Neural progenitor cell (in vitro differentiated cells): ENCODE measurements at regions not wholly inside any gene's neighbourhood (a gene's known extent, or its start where the extent isn't known, plus 50 kb on each side); places are given as distances from the start of the nearest gene placed in this dataset.

ENCODE experiments used
- EZH2 ChIP-seq: fragments of 200-600 bp; sonication (generic); IDR thresholded peaks from 2 replicates; pipeline ENCODE4 v1.6.1; 2017; ENCODE audit warnings: antibody characterized with exemption, mild to moderate bottlenecking, moderate library complexity
- EZH2phosphoT487 ChIP-seq: fragments of 200-600 bp; sonication (generic); IDR thresholded peaks from 2 replicates; pipeline ENCODE4 v1.6.1; 2017; ENCODE audit warnings: antibody characterized with exemption
- TF ChIP-seq, protein P1 (sequence below): fragments of 200-600 bp; sonication (generic); IDR thresholded peaks from 2 replicates; pipeline ENCODE4 v1.5.1; 2017; ENCODE audit warnings: antibody characterized with exemption, mild to moderate bottlenecking

DNA sequence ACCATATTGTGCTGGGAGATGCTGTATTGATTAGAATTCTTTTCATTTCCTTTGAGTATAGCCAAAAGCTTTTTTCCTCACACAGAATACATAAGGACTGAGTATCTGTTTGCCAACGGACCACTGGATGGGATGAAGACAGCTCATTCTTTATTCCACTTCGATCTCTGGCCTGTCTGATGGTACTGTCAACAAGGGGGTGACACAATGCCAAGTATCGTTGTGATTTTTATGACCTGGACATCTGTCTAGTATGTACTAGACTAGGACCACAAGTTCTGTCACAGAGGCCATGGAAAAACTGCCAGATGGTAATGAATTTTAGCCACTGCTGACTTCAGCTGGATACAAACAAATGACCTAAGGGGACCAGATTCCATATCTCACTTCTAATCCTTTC is 502.7 kb downstream of the SOX5 start:
- TF ChIP-seq, protein P1, sequence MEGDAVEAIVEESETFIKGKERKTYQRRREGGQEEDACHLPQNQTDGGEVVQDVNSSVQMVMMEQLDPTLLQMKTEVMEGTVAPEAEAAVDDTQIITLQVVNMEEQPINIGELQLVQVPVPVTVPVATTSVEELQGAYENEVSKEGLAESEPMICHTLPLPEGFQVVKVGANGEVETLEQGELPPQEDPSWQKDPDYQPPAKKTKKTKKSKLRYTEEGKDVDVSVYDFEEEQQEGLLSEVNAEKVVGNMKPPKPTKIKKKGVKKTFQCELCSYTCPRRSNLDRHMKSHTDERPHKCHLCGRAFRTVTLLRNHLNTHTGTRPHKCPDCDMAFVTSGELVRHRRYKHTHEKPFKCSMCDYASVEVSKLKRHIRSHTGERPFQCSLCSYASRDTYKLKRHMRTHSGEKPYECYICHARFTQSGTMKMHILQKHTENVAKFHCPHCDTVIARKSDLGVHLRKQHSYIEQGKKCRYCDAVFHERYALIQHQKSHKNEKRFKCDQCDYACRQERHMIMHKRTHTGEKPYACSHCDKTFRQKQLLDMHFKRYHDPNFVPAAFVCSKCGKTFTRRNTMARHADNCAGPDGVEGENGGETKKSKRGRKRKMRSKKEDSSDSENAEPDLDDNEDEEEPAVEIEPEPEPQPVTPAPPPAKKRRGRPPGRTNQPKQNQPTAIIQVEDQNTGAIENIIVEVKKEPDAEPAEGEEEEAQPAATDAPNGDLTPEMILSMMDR: no peak
- TF ChIP-seq EZH2phosphoT487 (no peak), EZH2 (no peak)
